CD4-positive, alpha-beta T cell (primary cell): ENCODE measurements at regions not wholly inside any gene's neighbourhood (a gene's known extent, or its start where the extent isn't known, plus 50 kb on each side); places are given as distances from the start of the nearest gene placed in this dataset.
A peak's percentile ranks its signal among the peaks of the same experiment; 100 is the strongest.

Experiments used
- ATAC-seq: fragments of 200-7000 bp; cut with Tn5 transposase; one replicate; pipeline ENCODE4 v1.10.0; 2022; ENCODE audit warnings: mild to moderate bottlenecking; ENCODE audit not compliant: poor library complexity
- CTCF ChIA-PET: fragments of 350-600 bp; sonication (Branson Sonifier 250); formaldehyde crosslinking; loops from one replicate; lab custom pipeline; 2021; ENCODE audit warnings: antibody characterized with exemption, inconsistent platforms; lab: Charles Lee
- POLR2A ChIA-PET: fragments of 350-600 bp; sonication (Branson Sonifier 250); formaldehyde crosslinking; loops from one replicate; lab custom pipeline; 2021; ENCODE audit warnings: antibody characterized with exemption, inconsistent platforms; lab: Charles Lee
- DNase-seq, 14 experiments: peaks; one replicate each; pipeline ENCODE4 v3.0.0-alpha.2; 2013 to 2020; ENCODE audit warnings: mixed read lengths in 2 of 14
- H3K27ac ChIP-seq, 2 donors: one replicate each; pipeline versions ENCODE4 v1.5.1 to v1.7.0; 2013; ENCODE audit warnings: low read length in 2 of 2, low read depth in 1 of 2, mild to moderate bottlenecking in 1 of 2
- H3K27me3 ChIP-seq, 2 experiments: 1 replicate in 1 of 2; 2 replicates in 1 of 2; pipeline versions ENCODE4 v1.6.1 to v1.7.0; 2013; ENCODE audit warnings: low read length in 2 of 2, control low read depth in 1 of 2, mild to moderate bottlenecking in 1 of 2, moderate library complexity in 1 of 2; ENCODE audit not compliant: insufficient read depth in 2 of 2, control insufficient read depth in 1 of 2
- H3K36me3 ChIP-seq: one replicate; pipeline ENCODE4 v1.6.1; 2013; ENCODE audit warnings: low read length, control low read depth; ENCODE audit not compliant: insufficient read depth
- H3K4me1 ChIP-seq: one replicate; pipeline ENCODE4 v1.6.1; 2013; ENCODE audit warnings: low read length, control low read depth; ENCODE audit not compliant: insufficient read depth
- H3K4me3 ChIP-seq: one replicate; pipeline ENCODE4 v1.5.1; 2013; ENCODE audit warnings: mild to moderate bottlenecking, low read length, moderate library complexity
- H3K9me3 ChIP-seq, 2 experiments: 1 replicate in 1 of 2; 2 replicates in 1 of 2; pipeline versions ENCODE4 v1.6.1 to v1.7.0; 2013; ENCODE audit warnings: low read length in 2 of 2, mild to moderate bottlenecking in 2 of 2, control low read depth in 1 of 2, moderate library complexity in 1 of 2; ENCODE audit not compliant: control insufficient read depth in 1 of 2, insufficient read depth in 1 of 2
- H3K27ac Mint-ChIP-seq: one replicate; pipeline ENCODE4 v1.8.0; 2020; ENCODE audit warnings: mixed read lengths
- H3K27me3 Mint-ChIP-seq: one replicate; pipeline ENCODE4 v1.8.0; 2021; ENCODE audit warnings: mixed read lengths
- H3K36me3 Mint-ChIP-seq: one replicate; pipeline ENCODE4 v1.8.0; 2021; ENCODE audit warnings: low read depth, mixed read lengths
- H3K4me1 Mint-ChIP-seq: one replicate; pipeline ENCODE4 v1.8.0; 2021; ENCODE audit warnings: low read depth, mixed read lengths
- H3K4me3 Mint-ChIP-seq: one replicate; pipeline ENCODE4 v1.8.0; 2020; ENCODE audit warnings: mild to moderate bottlenecking, mixed read lengths
- H3K9me3 Mint-ChIP-seq: one replicate; pipeline ENCODE4 v1.8.0; 2020; ENCODE audit warnings: mixed read lengths
- CTCF ChIP-seq: fragments of 200-600 bp; IDR thresholded peaks from one replicate; pipeline ENCODE4 v1.8.0; 2022; ENCODE audit warnings: antibody characterized with exemption, mild to moderate bottlenecking
- intact Hi-C, 2 experiments: fragments of 100-400 bp; cut with DNase I in 1 of 2; cut with micrococcal nuclease in 1 of 2; formaldehyde crosslinking; loops; one replicate each; pipeline versions ENCODE4 v1.15.1 to v1.9.0; 2023 to 2025; cut with DNase I, micrococcal nuclease

GRCh38 chr12:124685689-124686369, 118.4 kb upstream of the NCOR2 start:
- Histone ChIP-seq H3K27ac (no peak overlapping the region), H3K36me3 (no peaks in the 10 kb centered on the region), H3K9me3 (peaks cover 0 to 3% of the 10 kb centered on the region in 2 experiments), H3K4me1 (peaks cover 19% of the 10 kb centered on the region), H3K4me3 (no peak overlapping the region), H3K27me3 (no peaks in the 10 kb centered on the region)
- H3K4me1 Mint-ChIP-seq = peaks cover 20% of the 10 kb centered on the region
- intact Hi-C loops = no loop called here
- TF ChIP-seq CTCF = no peak
- H3K27me3 Mint-ChIP-seq = no peaks in the 10 kb centered on the region
- H3K27ac Mint-ChIP-seq = no peak overlapping the region
- ChIA-PET POLR2A (no interaction called here), CTCF (no interaction called here)
- H3K9me3 Mint-ChIP-seq = no peaks in the 10 kb centered on the region
- DNase-seq (no peak), ATAC-seq (no peak)
- no peak overlapping the region for H3K4me3 Mint-ChIP-seq
- H3K36me3 Mint-ChIP-seq = no peaks in the 10 kb centered on the region

- no peak for TF ChIP-seq CTCF
- Mint-ChIP-seq H3K4me3 (no peak overlapping the region), H3K27ac (no peak overlapping the region), H3K4me1 (peaks cover 20% of the 10 kb centered on the region), H3K36me3 (no peaks in the 10 kb centered on the region), H3K27me3 (no peaks in the 10 kb centered on the region), H3K9me3 (no peaks in the 10 kb centered on the region)
- peaks cover 0 to 3% of the 10 kb centered on the region in 2 experiments for H3K9me3 ChIP-seq
- ChIA-PET POLR2A (no interaction called here), CTCF (no interaction called here)
- no peak for DNase-seq
- ATAC-seq = no peak
- intact Hi-C loops = no loop called here
- no peak overlapping the region for H3K27ac ChIP-seq
- H3K4me1 ChIP-seq = peaks cover 19% of the 10 kb centered on the region
- no peaks in the 10 kb centered on the region for H3K27me3 ChIP-seq
- no peaks in the 10 kb centered on the region for H3K36me3 ChIP-seq
- H3K4me3 ChIP-seq = no peak overlapping the region
Measured at GRCh38 chr12:124684971-124685688, 117.7 kb upstream of the NCOR2 start.

- H3K27ac ChIP-seq = no peak overlapping the region
- no peaks in the 10 kb centered on the region for H3K36me3 ChIP-seq
- H3K4me3 ChIP-seq = no peak overlapping the region
- H3K36me3 Mint-ChIP-seq = no peaks in the 10 kb centered on the region
- CTCF ChIA-PET = no interaction called here
- intact Hi-C loops = no loop called here
- no peak overlapping the region for H3K27ac Mint-ChIP-seq
- H3K27me3 Mint-ChIP-seq = no peaks in the 10 kb centered on the region
- H3K4me1 ChIP-seq = peaks cover 19% of the 10 kb centered on the region
- no peaks in the 10 kb centered on the region for H3K27me3 ChIP-seq
- peaks cover 20% of the 10 kb centered on the region for H3K4me1 Mint-ChIP-seq
- H3K4me3 Mint-ChIP-seq = no peak overlapping the region
- H3K9me3 Mint-ChIP-seq = no peaks in the 10 kb centered on the region
- peak in 1 of 14 experiments; percentile 28 for DNase-seq
- TF ChIP-seq CTCF = no peak
- H3K9me3 ChIP-seq = peaks cover 0 to 3% of the 10 kb centered on the region in 2 experiments
- POLR2A ChIA-PET = no interaction called here
- ATAC-seq = no peak
Measured at GRCh38 chr12:124684496-124684895, 117.1 kb upstream of the NCOR2 start.
